CD14-positive monocyte (primary cell): ENCODE measurements at regions not wholly inside any gene's neighbourhood (a gene's known extent, or its start where the extent isn't known, plus 50 kb on each side); places are given as distances from the start of the nearest gene placed in this dataset.

Experiments
- DNase-seq, 3 donors: peaks; one replicate each; pipeline ENCODE4 v3.0.0-alpha.2; 2011 to 2022
- H2AFZ ChIP-seq: 2 replicates; pipeline ENCODE4 v1.6.0; 2012; ENCODE audit warnings: mild to moderate bottlenecking, low read depth, low read length, inconsistent platforms; ENCODE audit not compliant: insufficient read depth, poor library complexity, severe bottlenecking
- H3K27ac ChIP-seq, 2 donors: 1 replicate in 1 of 2; 2 replicates in 1 of 2; pipeline ENCODE4 v1.5.1; 2012 to 2013; ENCODE audit warnings: low read length in 2 of 2, control low read depth in 1 of 2, inconsistent platforms in 1 of 2, low read depth in 1 of 2, mild to moderate bottlenecking in 1 of 2
- H3K27me3 ChIP-seq, 2 donors: one replicate each; pipeline versions ENCODE4 v1.6.0 to v1.6.1; 2011 to 2013; ENCODE audit warnings: low read length in 2 of 2; ENCODE audit not compliant: control insufficient read depth in 2 of 2, insufficient read depth in 2 of 2
- H3K36me3 ChIP-seq, 2 donors: replicated peaks in 1 of 2; 1 replicate in 1 of 2; 2 replicates in 1 of 2; pipeline versions ENCODE4 v1.5.1 to v1.6.1; 2012 to 2013; ENCODE audit warnings: low read length in 2 of 2, control low read depth in 1 of 2, inconsistent platforms in 1 of 2, mild to moderate bottlenecking in 1 of 2; ENCODE audit not compliant: insufficient read depth in 2 of 2, control insufficient read depth in 1 of 2
- H3K4me1 ChIP-seq, 2 donors: 1 replicate in 1 of 2; 2 replicates in 1 of 2; pipeline versions ENCODE4 v1.5.1 to v1.6.1; 2012 to 2013; ENCODE audit warnings: low read length in 2 of 2, control low read depth in 1 of 2, inconsistent platforms in 1 of 2, mild to moderate bottlenecking in 1 of 2, moderate library complexity in 1 of 2; ENCODE audit not compliant: insufficient read depth in 2 of 2, control insufficient read depth in 1 of 2
- H3K4me2 ChIP-seq: replicated peaks from 2 replicates; pipeline ENCODE3; 2012; ENCODE audit warnings: low read length, moderate library complexity, mild to moderate bottlenecking; ENCODE audit not compliant: poor library complexity, severe bottlenecking; ENCODE audit errors: extremely low read depth
- H3K4me3 ChIP-seq, 3 experiments: fragments of 200-600 bp in 1 of 3; sonication (generic) in 1 of 3; replicated peaks in 1 of 3; 1 replicate in 2 of 3; 2 replicates in 1 of 3; pipeline ENCODE4 v1.5.1; 2011 to 2013; ENCODE audit warnings: low read length in 3 of 3, mild to moderate bottlenecking in 3 of 3, control low read depth in 2 of 3, low read depth in 2 of 3, inconsistent platforms in 1 of 3, moderate library complexity in 1 of 3
- H3K79me2 ChIP-seq: 2 replicates; pipeline ENCODE4 v1.6.0; 2012; ENCODE audit warnings: mild to moderate bottlenecking, control low read depth, inconsistent platforms, low read length, moderate library complexity; ENCODE audit not compliant: insufficient read depth
- H3K9ac ChIP-seq: 2 replicates; pipeline ENCODE4 v1.6.0; 2017; ENCODE audit warnings: low read length, mild to moderate bottlenecking; ENCODE audit not compliant: insufficient read depth, poor library complexity, severe bottlenecking
- H3K9me3 ChIP-seq, 2 donors: replicated peaks in 1 of 2; 1 replicate in 1 of 2; 2 replicates in 1 of 2; pipeline versions ENCODE4 v1.5.1 to v1.6.1; 2012 to 2013; ENCODE audit warnings: low read length in 2 of 2, control low read depth in 1 of 2; ENCODE audit not compliant: control insufficient read depth in 1 of 2, insufficient read depth in 1 of 2
- H4K20me1 ChIP-seq: 2 replicates; pipeline ENCODE4 v1.6.0; 2012; ENCODE audit warnings: mild to moderate bottlenecking, low read length, control low read depth, moderate library complexity; ENCODE audit not compliant: insufficient read depth
- H3K27ac Mint-ChIP-seq, 7 donors: one replicate each; pipeline ENCODE4 v1.8.0; 2020; ENCODE audit warnings: mild to moderate bottlenecking in 7 of 7, mixed read lengths in 7 of 7, moderate library complexity in 6 of 7, inconsistent platforms in 2 of 7
- H3K27me3 Mint-ChIP-seq, 3 donors: one replicate each; pipeline ENCODE4 v1.8.0; 2021 to 2022; ENCODE audit warnings: low read depth in 3 of 3, mild to moderate bottlenecking in 3 of 3, mixed read lengths in 3 of 3, moderate library complexity in 3 of 3, inconsistent platforms in 1 of 3
- H3K36me3 Mint-ChIP-seq, 2 donors: one replicate each; pipeline ENCODE4 v1.8.0; 2020; ENCODE audit warnings: mixed read lengths in 2 of 2, inconsistent platforms in 1 of 2, mild to moderate bottlenecking in 1 of 2
- H3K4me1 Mint-ChIP-seq: one replicate; pipeline ENCODE4 v1.8.0; 2020; ENCODE audit warnings: mild to moderate bottlenecking, mixed read lengths
- H3K4me3 Mint-ChIP-seq, 2 donors: one replicate each; pipeline ENCODE4 v1.8.0; 2020; ENCODE audit warnings: mild to moderate bottlenecking in 2 of 2, mixed read lengths in 2 of 2, moderate library complexity in 1 of 2
- H3K9me3 Mint-ChIP-seq, 7 donors: one replicate each; pipeline ENCODE4 v1.8.0; 2020 to 2022; ENCODE audit warnings: mixed read lengths in 7 of 7, mild to moderate bottlenecking in 6 of 7, moderate library complexity in 6 of 7, inconsistent platforms in 2 of 7
- CTCF ChIP-seq: fragments of 200-600 bp; IDR thresholded peaks from one replicate; pipeline ENCODE4 v1.8.0; 2022; ENCODE audit warnings: antibody characterized with exemption, mild to moderate bottlenecking
- WGBS: methylation state at CpG from one replicate; pipeline ENCODE4 v1.1.5; 2013; ENCODE audit warnings: missing lambda C conversion rate; ENCODE audit not compliant: insufficient coverage; 5-methylcytosine and 5-hydroxymethylcytosine counted together
- intact Hi-C, 2 donors: fragments of 100-400 bp; cut with micrococcal nuclease; formaldehyde crosslinking; loops; one replicate each; pipeline versions ENCODE4 v1.15.0 to v1.15.1; 2023

- no peaks in the 10 kb centered on the region for H3K36me3 ChIP-seq
- no peak for TF ChIP-seq CTCF
- no peak overlapping the region for H2AFZ ChIP-seq
- no peak overlapping the region for H3K27ac Mint-ChIP-seq
- H3K27ac ChIP-seq, result no peak overlapping the region
- no peak overlapping the region for H3K4me2 ChIP-seq
- H3K27me3 Mint-ChIP-seq, result peaks cover 0 to 3% (median 0%) of the 10 kb centered on the region in 3 donors
- no peak overlapping the region for H3K9ac ChIP-seq
- H3K36me3 Mint-ChIP-seq, result no peaks in the 10 kb centered on the region
- no peaks in the 10 kb centered on the region for H3K27me3 ChIP-seq
- no peaks in the 10 kb centered on the region for H4K20me1 ChIP-seq
- no peak overlapping the region for H3K4me3 ChIP-seq
- peaks cover 0 to 4% (median 3%) of the 10 kb centered on the region in 7 donors for H3K9me3 Mint-ChIP-seq
- H3K4me1 Mint-ChIP-seq, result no peaks in the 10 kb centered on the region
- DNase-seq, result no peak
- H3K4me1 ChIP-seq, result no peaks in the 10 kb centered on the region
- H3K9me3 ChIP-seq, result peaks cover 0 to 3% of the 10 kb centered on the region in 2 donors
- intact Hi-C loops, result no loop called here
- no peak overlapping the region for H3K4me3 Mint-ChIP-seq
- H3K79me2 ChIP-seq, result no peaks in the 10 kb centered on the region
- WGBS, result 87% methylated on average over 5 of the region's 5 CpGs
Observed at GRCh38 chr13:111999352-111999751, 67.6 kb upstream of the SOX1 start.

- no peaks in the 10 kb centered on the region for H4K20me1 ChIP-seq
- no peak overlapping the region for H3K4me2 ChIP-seq
- H3K4me1 Mint-ChIP-seq, result no peaks in the 10 kb centered on the region
- no CpG with 5 or more reads among the region's 4 CpGs for WGBS
- DNase-seq, result no peak
- no peaks in the 10 kb centered on the region for H3K36me3 Mint-ChIP-seq
- peaks cover 0 to 11% of the 10 kb centered on the region in 2 donors for H3K9me3 ChIP-seq
- peaks cover 0 to 3% (median 0%) of the 10 kb centered on the region in 3 donors for H3K27me3 Mint-ChIP-seq
- H3K4me3 Mint-ChIP-seq, result no peak overlapping the region
- no peaks in the 10 kb centered on the region for H3K27me3 ChIP-seq
- no peak overlapping the region for H3K27ac ChIP-seq
- no peak overlapping the region for H3K27ac Mint-ChIP-seq
- no peak overlapping the region for H2AFZ ChIP-seq
- H3K36me3 ChIP-seq, result no peaks in the 10 kb centered on the region
- H3K4me3 ChIP-seq, result no peak overlapping the region
- intact Hi-C loops, result no loop called here
- H3K79me2 ChIP-seq, result no peaks in the 10 kb centered on the region
- no peak overlapping the region for H3K9ac ChIP-seq
- no peaks in the 10 kb centered on the region for H3K4me1 ChIP-seq
- TF ChIP-seq CTCF, result no peak
- H3K9me3 Mint-ChIP-seq, result peaks cover 0 to 8% (median 3%) of the 10 kb centered on the region in 7 donors
Observed at GRCh38 chr13:112000888-112001287, 66.1 kb upstream of the SOX1 start.
